Calu3 (cell line): ENCODE measurements at regions not wholly inside any gene's neighbourhood (a gene's known extent, or its start where the extent isn't known, plus 50 kb on each side); places are given as distances from the start of the nearest gene placed in this dataset.

ENCODE experiments used
- BruUV-seq: library from RNA; stranded (reverse); fragments of 400-500 nt; replicated peaks from 2 replicates; lab custom pipeline; 2021; lab: Mats Ljungman, UMichigan
- CTCF ChIA-PET: fragments of 300-600 bp; sonication (Branson Sonifier 250); formaldehyde crosslinking; loops from one replicate; lab custom pipeline; 2022; ENCODE audit warnings: antibody characterized with exemption; lab: Charles Lee
- DNase-seq: peaks from one replicate; pipeline ENCODE4 v3.0.0; 2022
- H3K27ac Mint-ChIP-seq: one replicate; pipeline ENCODE4 v1.8.0; 2022; ENCODE audit warnings: mixed read lengths; ENCODE audit not compliant: unreplicated experiment
- H3K27me3 Mint-ChIP-seq: one replicate; pipeline ENCODE4 v1.8.0; 2022; ENCODE audit warnings: mixed read lengths; ENCODE audit not compliant: unreplicated experiment
- H3K36me3 Mint-ChIP-seq: one replicate; pipeline ENCODE4 v1.8.0; 2022; ENCODE audit warnings: mild to moderate bottlenecking, moderate library complexity, mixed read lengths; ENCODE audit not compliant: insufficient read depth, unreplicated experiment
- H3K4me1 Mint-ChIP-seq: one replicate; pipeline ENCODE4 v1.8.0; 2022; ENCODE audit warnings: mild to moderate bottlenecking, low read depth, mixed read lengths; ENCODE audit not compliant: unreplicated experiment
- H3K4me3 Mint-ChIP-seq: one replicate; pipeline ENCODE4 v1.8.0; 2022; ENCODE audit warnings: mild to moderate bottlenecking, low read depth, moderate library complexity, mixed read lengths; ENCODE audit not compliant: unreplicated experiment
- H3K9me3 Mint-ChIP-seq: one replicate; pipeline ENCODE4 v1.8.0; 2022; ENCODE audit warnings: low read depth, mixed read lengths; ENCODE audit not compliant: unreplicated experiment
- CTCF ChIP-seq: fragments of 200-600 bp; IDR thresholded peaks from one replicate; pipeline ENCODE4 v1.8.0; 2022; ENCODE audit warnings: antibody characterized with exemption; ENCODE audit not compliant: unreplicated experiment
- intact Hi-C: fragments of 100-400 bp; cut with micrococcal nuclease; formaldehyde crosslinking; loops from one replicate; pipeline ENCODE4 v1.10.0; 2022; ENCODE audit not compliant: unreplicated experiment

- no peak overlapping the region for H3K27ac Mint-ChIP-seq
- no peak overlapping the region for H3K4me3 Mint-ChIP-seq
- CTCF ChIA-PET = no interaction called here
- BruUV-seq = no TSS peak
- no peak for TF ChIP-seq CTCF
- no peaks in the 10 kb centered on the region for H3K9me3 Mint-ChIP-seq
- peaks cover 13% of the 10 kb centered on the region for H3K27me3 Mint-ChIP-seq
- DNase-seq = no peak
- intact Hi-C loops = no loop called here
- no peaks in the 10 kb centered on the region for H3K4me1 Mint-ChIP-seq
- no peaks in the 10 kb centered on the region for H3K36me3 Mint-ChIP-seq
Measured at GRCh38 chr13:97727991-97728390, 225.5 kb upstream of the IPO5 start.

- Mint-ChIP-seq H3K36me3 (no peaks in the 10 kb centered on the region), H3K4me3 (no peak overlapping the region), H3K27me3 (no peaks in the 10 kb centered on the region), H3K4me1 (no peaks in the 10 kb centered on the region), H3K27ac (no peak overlapping the region), H3K9me3 (peaks cover 2% of the 10 kb centered on the region)
- CTCF ChIA-PET = no interaction called here
- TF ChIP-seq CTCF = no peak
- BruUV-seq = no TSS peak
- intact Hi-C loops = no loop called here
- DNase-seq = no peak
Measured at GRCh38 chr13:97736436-97736835, 217.0 kb upstream of the IPO5 start.

GRCh38 chr13:97742084-97742483, 211.4 kb upstream of the IPO5 start:
- Mint-ChIP-seq H3K4me3 (no peak overlapping the region), H3K27ac (no peak overlapping the region), H3K27me3 (no peaks in the 10 kb centered on the region), H3K4me1 (no peaks in the 10 kb centered on the region), H3K36me3 (no peaks in the 10 kb centered on the region), H3K9me3 (peaks cover 2% of the 10 kb centered on the region)
- no peak for DNase-seq
- no TSS peak for BruUV-seq
- TF ChIP-seq CTCF = no peak
- intact Hi-C loops = no loop called here
- CTCF ChIA-PET = no interaction called here

- BruUV-seq = no TSS peak
- Mint-ChIP-seq H3K36me3 (no peaks in the 10 kb centered on the region), H3K27ac (no peak overlapping the region), H3K4me1 (no peaks in the 10 kb centered on the region), H3K9me3 (peaks cover 2% of the 10 kb centered on the region), H3K27me3 (no peaks in the 10 kb centered on the region), H3K4me3 (no peak overlapping the region)
- intact Hi-C loops = no loop called here
- TF ChIP-seq CTCF = no peak
- DNase-seq = no peak
- CTCF ChIA-PET = no interaction called here
Measured at GRCh38 chr13:97743938-97744337, 209.5 kb upstream of the IPO5 start.
